Osteocyte (in vitro differentiated cells): ENCODE measurements at regions not wholly inside any gene's neighbourhood (a gene's known extent, or its start where the extent isn't known, plus 50 kb on each side); places are given as distances from the start of the nearest gene placed in this dataset.

Experiments
- DNase-seq: peaks from one replicate; pipeline ENCODE4 v3.0.0; 2021; ENCODE audit warnings: mixed read lengths; ENCODE audit not compliant: unreplicated experiment; ENCODE audit errors: extremely low spot score
- H3K27ac Mint-ChIP-seq: one replicate; pipeline ENCODE4 v1.8.0; 2021; ENCODE audit warnings: mild to moderate bottlenecking, mixed read lengths; ENCODE audit not compliant: unreplicated experiment
- H3K27me3 Mint-ChIP-seq: one replicate; pipeline ENCODE4 v1.8.0; 2021; ENCODE audit warnings: mixed read lengths; ENCODE audit not compliant: unreplicated experiment
- H3K36me3 Mint-ChIP-seq: one replicate; pipeline ENCODE4 v1.8.0; 2021; ENCODE audit warnings: mixed read lengths; ENCODE audit not compliant: unreplicated experiment
- H3K4me1 Mint-ChIP-seq: one replicate; pipeline ENCODE4 v1.8.0; 2021; ENCODE audit warnings: mixed read lengths; ENCODE audit not compliant: unreplicated experiment
- H3K4me3 Mint-ChIP-seq: one replicate; pipeline ENCODE4 v1.8.0; 2021; ENCODE audit warnings: mild to moderate bottlenecking, moderate library complexity, mixed read lengths; ENCODE audit not compliant: unreplicated experiment
- H3K9me3 Mint-ChIP-seq: one replicate; pipeline ENCODE4 v1.8.0; 2021; ENCODE audit warnings: mixed read lengths; ENCODE audit not compliant: unreplicated experiment
- CTCF ChIP-seq: fragments of 200-600 bp; sonication (generic); IDR thresholded peaks from 2 replicates; pipeline ENCODE4 v1.5.0; 2021; ENCODE audit warnings: antibody characterized with exemption, mild to moderate bottlenecking, moderate library complexity

- H3K27ac Mint-ChIP-seq: peak overlapping the region; percentile 66
- no peak for TF ChIP-seq CTCF
- DNase-seq: no peak
Observed at GRCh38 chr2:39522518-39522877, 85.4 kb upstream of the MAP4K3 start.

GRCh38 chr2:39523308-39524044 lies 86.4 kb upstream of the MAP4K3 start:
- H3K4me3 Mint-ChIP-seq: no peak overlapping the region
- no peak for DNase-seq
- no peaks in the 10 kb centered on the region for H3K9me3 Mint-ChIP-seq
- no peaks in the 10 kb centered on the region for H3K27me3 Mint-ChIP-seq
- no peak for TF ChIP-seq CTCF
- peaks cover 36% of the 10 kb centered on the region for H3K4me1 Mint-ChIP-seq
- H3K27ac Mint-ChIP-seq: peak overlapping the region; percentile 95
- no peaks in the 10 kb centered on the region for H3K36me3 Mint-ChIP-seq

More at GRCh38 chr2:39522518-39522877, 85.4 kb upstream of the MAP4K3 start:
- Mint-ChIP-seq H3K9me3 (no peaks in the 10 kb centered on the region), H3K4me3 (no peak overlapping the region), H3K27me3 (no peaks in the 10 kb centered on the region), H3K4me1 (peaks cover 38% of the 10 kb centered on the region), H3K36me3 (no peaks in the 10 kb centered on the region)

GRCh38 chr2:39524061-39524460 lies 87.0 kb upstream of the MAP4K3 start:
- H3K4me3 Mint-ChIP-seq: peak overlapping the region; percentile 2
- TF ChIP-seq CTCF: no peak
- no peaks in the 10 kb centered on the region for H3K9me3 Mint-ChIP-seq
- H3K27ac Mint-ChIP-seq: peak overlapping the region; percentile 95
- no peaks in the 10 kb centered on the region for H3K27me3 Mint-ChIP-seq
- H3K36me3 Mint-ChIP-seq: no peaks in the 10 kb centered on the region
- DNase-seq: no peak
- H3K4me1 Mint-ChIP-seq: peaks cover 37% of the 10 kb centered on the region

GRCh38 chr2:39524756-39525635 lies 87.9 kb upstream of the MAP4K3 start:
- H3K27ac Mint-ChIP-seq: peak overlapping the region; percentile 95
- H3K4me3 Mint-ChIP-seq: no peak overlapping the region
- H3K27me3 Mint-ChIP-seq: no peaks in the 10 kb centered on the region
- TF ChIP-seq CTCF: no peak
- H3K4me1 Mint-ChIP-seq: peaks cover 40% of the 10 kb centered on the region
- no peak for DNase-seq
- H3K36me3 Mint-ChIP-seq: no peaks in the 10 kb centered on the region
- H3K9me3 Mint-ChIP-seq: no peaks in the 10 kb centered on the region
